Posterior cingulate gyrus (tissue), 11 donors: ENCODE measurements at regions not wholly inside any gene's neighbourhood (a gene's known extent, or its start where the extent isn't known, plus 50 kb on each side); places are given as distances from the start of the nearest gene placed in this dataset.
"Not testable (repeated sequence)": the region's sequence is repeated elsewhere in the genome, so short reads cannot be mapped to it uniquely, and the experiment has no call there.

ENCODE experiments used
- DNase-seq, 10 donors: peaks; one replicate each; pipeline versions ENCODE4 v3.0.0 to v3.0.0-alpha.2; 2020 to 2021; ENCODE audit warnings: mixed read lengths in 3 of 10
- intact Hi-C: fragments of 100-400 bp; cut with DNase I; formaldehyde crosslinking; loops from one replicate; pipeline ENCODE4 v1.15.1; 2023

DNA sequence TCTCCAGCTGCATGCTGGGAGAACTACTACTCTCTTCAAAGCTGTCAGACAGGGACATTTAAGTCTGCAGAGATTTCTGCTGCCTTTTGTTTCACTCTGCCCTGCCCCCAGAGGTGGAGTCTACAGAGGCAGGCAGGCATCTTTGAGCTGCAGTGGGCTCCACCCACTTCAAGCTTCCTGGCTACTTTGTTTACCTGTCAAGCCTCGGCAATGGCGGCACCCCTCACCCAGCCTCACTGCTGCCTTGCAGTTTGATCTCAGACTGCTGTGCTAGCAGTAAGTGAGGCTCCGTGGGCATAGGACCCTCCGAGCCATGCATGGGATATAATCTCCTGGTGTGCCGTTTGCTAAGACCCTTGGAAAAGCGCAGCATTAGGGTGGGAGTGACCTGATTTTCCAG lies 61.7 kb downstream of the DMRTA1 start:
- peak in 1 of 10 donors; percentile 39 for DNase-seq
- intact Hi-C loops, result not testable (repeated sequence)

DNA sequence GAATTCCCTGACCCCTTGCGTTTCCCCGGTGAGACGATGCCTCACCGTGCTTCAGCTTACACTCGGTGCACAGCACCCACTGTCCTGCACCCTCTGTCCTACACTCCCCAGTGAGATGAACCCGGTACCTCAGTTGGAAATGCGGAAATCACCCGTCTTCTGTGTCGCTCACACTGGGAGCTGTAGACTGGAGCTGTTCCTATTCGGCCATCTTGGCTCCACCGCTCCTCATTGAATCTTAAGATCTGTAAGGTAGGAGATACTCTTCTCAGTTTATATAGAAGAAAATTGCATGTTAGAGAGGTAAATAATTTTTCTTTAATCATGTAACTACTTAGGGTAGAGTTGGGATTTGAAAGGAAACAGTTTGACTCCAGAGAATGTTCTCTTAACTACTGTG lies 62.2 kb downstream of the DMRTA1 start:
- intact Hi-C loops, result no loop called here
- DNase-seq, result peak in 1 of 10 donors; percentile 43

DNA sequence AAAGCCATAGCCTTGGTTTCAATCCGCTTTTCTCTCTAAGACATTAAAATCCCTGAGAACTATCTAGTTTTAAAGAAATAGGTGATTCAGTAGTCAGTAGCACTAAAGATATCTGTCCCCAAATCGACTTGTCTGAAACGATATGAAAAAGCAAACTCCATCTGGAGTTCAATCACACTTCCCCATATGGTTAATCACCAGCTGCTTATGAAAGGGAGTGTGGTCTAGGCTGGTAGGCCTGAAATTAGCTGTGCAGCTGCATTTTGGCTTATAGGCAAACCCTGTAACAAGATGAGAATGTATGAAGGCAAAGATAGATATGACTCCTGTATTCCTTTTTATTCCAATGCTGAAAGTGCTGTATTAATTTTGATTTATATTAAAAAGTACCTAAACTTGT lies 65.9 kb downstream of the DMRTA1 start:
- intact Hi-C loops, result no loop called here
- peak in 1 of 10 donors; percentile 10 for DNase-seq

DNA sequence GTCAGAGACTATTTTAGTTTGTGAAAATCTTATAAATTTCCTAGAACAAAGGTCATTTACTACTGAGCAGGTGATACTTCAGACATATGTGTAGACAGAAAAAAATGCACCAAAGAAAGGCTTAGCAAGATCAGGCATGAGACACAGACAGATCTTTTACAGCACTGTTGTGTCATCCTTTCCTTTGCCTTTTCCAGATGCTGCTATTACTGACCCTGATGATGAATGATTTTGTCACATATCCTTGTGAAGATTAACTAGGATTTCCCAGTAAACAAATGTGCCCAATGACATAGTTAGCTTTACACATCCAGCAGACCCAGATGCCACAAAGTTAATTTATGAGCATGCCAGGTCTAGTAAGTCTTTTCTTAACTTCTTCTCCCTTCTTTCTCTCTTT lies 68.2 kb downstream of the DMRTA1 start:
- intact Hi-C loops, result no loop called here
- DNase-seq, result no peak

DNA sequence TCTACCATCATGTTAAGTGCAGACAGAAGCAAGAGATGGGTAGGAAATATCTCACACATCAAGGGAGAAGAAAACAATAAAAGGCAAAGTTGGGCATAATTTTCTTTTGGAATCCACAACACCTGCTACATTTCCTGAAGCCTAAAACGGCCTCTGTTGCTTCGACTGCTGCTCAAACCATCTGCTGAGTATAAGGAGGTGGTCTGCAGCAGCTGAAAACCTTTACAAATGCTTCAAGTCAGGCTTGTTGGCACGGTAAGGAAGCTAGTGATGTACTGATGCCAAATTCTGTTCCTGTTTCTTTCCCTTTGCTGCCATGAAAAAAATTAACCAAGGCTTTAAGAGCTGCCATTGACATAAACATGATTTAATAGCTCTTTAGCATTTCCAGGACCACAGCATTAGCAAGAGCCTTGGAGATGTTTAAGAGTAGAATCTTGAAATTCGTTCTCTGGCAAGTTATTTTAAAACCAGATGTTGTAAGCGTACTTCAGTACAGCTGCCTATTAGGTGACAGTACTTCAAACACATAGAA lies 75.6 kb downstream of the DMRTA1 start:
- intact Hi-C loops, result no loop called here
- DNase-seq, result no peak

DNA sequence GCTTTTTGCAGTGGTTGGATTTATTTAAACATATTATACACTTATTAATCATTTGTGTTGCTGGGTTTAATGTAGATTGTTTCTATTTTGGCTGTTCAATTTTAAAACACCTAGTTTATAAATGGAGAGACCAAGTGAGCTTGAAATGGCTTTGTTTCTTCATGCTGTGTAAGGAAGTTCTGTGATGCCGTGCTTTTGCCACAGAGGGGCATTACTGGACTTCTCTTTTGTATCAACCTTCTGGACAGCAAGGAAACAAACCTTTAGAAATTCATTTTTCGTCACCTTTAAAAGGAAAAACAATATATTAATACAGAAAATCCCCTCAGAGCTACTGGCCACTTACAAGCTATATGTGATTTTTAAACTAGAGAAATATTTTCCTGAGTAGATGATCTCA lies 81.9 kb downstream of the DMRTA1 start:
- intact Hi-C loops, result no loop called here
- DNase-seq, result peak in 2 of 10 donors; percentile 29 to 57

DNA sequence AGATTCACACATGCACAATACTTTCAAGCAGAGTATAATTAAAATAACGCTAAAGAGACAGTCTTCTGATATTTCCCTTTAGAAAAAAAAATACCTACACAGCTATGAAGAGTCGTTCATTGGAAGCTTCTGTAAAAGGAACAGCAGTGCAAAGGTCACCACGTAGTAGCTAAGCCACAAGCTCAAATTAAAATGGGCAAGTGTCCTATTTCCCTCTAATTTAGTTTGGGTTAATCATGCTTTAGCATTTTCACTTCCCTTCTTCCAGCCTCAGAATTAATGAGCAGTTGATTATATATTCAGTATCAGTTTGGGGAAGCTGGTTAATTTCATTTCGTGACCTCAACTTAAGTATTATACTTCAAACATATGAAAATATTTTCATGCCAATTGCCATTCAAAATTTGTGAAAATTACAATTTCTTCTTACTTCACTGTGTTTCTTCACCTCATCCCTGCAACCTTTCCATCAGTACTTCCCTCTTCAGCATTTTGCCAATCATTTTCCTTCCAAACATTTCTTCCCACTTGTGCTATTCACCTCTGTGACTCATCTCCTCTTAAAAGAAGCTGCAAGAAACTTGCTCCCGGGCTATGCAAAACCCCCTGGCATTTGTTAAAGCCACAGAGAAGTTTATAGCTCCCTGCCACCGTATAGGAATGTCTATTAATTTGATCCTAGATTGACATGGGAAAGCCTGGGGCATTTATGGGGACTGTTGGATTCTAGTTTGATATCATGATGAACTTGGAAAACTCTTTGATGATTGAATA lies 83.0 kb downstream of the DMRTA1 start:
- DNase-seq, result no peak
- intact Hi-C loops, result no loop called here

DNA sequence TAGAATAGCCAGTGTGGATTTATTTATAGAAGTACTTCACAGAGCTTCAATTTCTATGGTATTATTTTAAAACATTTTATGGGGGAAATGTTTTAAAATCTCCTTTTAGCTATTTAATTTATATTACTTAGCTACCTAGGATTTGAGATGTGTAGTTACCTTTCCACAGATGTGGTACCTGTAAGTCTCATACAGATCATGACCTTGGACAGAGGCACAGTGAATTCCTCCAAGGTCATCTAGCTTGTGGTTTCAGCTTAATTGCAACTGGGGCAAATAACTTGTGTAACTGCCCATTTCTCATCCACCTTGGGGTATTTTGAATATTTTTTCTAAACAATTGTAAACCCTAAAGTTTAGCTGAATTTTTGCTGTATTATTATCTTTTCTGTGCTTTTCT lies 89.2 kb downstream of the DMRTA1 start:
- no peak for DNase-seq
- intact Hi-C loops, result no loop called here

DNA sequence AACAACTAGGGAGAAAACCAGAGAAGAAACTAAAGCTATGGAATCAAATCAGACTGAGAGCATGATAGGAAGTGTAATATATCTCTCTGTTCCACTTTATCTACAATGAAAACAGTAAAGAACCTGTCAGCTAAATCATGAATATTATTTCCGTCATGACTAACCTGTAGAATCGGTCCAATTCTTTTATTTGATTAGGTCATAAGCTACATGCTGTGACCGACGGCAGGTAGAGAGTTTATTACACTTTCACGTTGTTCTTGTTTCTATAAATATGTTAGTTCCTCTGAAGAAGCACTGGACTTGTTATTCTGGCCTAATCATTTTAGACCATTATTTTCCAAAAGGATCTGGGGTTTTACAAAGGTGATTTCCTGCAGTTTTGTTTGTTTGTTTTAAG lies 91.1 kb downstream of the DMRTA1 start:
- DNase-seq, result no peak
- intact Hi-C loops, result no loop called here

DNA sequence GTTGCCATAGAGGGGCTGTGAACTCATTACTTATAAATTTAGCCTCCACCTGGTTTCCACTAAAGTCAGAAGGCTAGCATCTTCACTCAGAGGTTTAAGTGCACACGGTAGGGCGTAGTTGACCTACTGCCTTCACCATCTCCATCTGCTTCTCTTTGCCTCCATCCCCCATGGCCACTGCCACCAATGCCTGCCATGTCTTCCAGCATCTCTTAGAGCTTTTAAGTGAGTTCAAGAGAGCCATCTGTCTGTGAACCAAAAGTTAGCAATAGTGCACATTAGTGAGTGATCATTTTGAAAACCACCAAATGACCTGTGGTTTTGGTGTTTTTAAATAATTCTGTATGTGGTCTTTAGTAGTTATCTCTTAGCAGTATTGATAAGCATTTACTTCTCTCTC lies 102.0 kb downstream of the DMRTA1 start:
- intact Hi-C loops, result no loop called here
- DNase-seq, result no peak

DNA sequence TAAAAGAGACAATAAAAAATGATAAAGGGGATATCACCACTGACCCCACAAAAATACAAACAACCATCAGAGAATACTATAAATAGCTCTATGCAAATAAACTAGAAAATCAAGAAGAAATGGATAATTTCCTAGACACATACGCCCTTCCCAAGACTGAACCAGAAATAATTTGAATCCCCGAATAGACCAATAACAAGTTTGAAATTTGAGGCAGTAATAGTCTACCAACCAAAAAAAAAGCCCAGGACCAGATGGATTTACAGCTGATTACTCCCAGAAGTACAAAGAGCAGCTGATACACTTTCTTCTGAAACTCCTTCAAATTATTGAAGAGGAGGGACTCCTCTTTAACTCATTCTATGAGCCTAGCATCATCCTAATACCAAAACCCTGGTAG lies 128.1 kb downstream of the DMRTA1 start:
- no peak for DNase-seq
- intact Hi-C loops, result no loop called here

DNA sequence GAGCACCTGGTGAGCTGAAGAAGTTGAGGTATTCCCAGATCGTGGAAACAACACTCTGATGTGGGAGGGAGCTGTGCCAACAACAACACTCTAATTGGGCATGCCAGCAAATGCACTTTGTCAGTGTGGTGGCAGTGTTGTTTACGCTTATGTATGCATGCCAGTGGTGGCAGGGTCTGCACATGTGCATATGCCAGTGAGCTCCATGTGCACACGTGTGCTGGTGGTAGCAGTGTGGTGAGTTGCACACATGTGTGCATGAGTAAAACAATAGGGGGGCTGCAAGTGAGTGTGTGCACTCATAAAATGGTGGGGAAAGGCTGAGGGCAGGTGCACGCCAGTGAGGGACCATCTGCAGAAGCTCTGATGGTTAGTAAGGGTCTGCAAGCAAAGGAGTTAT lies 134.2 kb downstream of the DMRTA1 start:
- intact Hi-C loops, result no loop called here
- no peak for DNase-seq

DNA sequence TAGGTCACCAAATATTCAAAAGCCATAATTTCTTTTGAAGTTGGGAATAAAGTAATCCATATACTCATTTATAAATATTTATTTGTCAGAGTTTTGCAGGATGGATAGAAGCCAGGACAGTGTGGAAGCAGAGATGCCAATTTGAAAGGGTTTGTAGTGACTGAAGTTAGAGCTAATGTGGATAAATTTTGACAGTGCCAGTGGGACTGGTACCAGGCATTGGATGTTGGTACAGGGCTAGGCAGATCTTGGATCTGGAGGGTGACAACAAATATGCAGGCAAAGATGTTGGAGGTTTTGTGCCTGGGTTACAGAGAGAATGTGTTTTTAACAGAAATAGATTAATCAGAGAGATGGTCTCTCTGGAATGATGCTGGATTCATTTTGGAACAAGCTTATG lies 135.6 kb downstream of the DMRTA1 start:
- intact Hi-C loops, result no loop called here
- no peak for DNase-seq

DNA sequence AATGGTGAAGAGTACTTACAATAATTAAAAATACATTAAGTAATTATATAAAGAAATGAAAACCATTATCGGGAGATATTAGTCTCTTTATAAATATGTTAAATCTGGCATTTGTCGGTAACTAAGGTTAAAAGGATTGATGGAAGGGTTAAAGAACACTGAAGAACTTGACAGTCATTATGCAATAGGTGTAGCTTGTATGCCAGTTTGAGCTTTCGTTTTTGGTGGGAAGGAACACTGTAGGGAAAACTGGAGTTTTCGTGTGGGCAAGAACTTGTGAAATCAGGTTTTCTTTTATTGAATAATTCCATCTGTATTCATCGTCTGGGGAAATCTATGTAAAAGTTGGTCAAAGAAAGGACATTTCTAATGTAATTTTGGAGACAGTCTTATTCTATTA lies 142.3 kb downstream of the DMRTA1 start:
- intact Hi-C loops, result no loop called here
- no peak for DNase-seq

DNA sequence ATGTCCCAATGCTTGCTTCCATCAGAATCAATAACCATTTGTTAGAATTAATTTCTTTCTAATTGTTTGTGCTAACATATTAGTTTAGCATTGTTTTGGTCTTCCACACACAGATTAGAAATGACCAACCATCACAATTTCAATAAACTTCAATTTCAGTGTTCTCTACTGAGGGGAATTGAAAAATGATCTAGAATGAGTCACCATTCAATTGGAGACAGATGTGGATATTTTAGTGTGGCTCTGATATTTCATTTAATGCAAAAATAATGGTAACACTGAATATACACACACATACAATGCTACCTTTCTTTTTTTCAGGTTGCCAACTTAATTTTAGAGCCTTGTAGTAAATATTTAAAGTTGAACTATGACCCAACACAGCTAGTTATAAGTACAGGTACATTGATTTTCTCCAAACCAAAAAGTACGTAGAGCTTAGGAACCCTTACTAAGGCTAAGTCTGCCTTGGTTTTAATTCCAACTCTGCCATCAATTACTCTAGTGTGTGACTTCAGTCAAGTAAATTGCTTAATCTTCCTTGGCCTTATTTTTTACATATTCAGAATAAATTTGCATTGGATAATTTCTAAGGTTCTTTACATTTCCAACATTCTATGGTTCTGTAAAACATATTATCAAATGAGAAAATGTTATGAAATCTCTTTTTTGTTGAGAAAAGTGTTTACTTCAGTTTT lies 143.9 kb downstream of the DMRTA1 start:
- no peak for DNase-seq
- intact Hi-C loops, result no loop called here

DNA sequence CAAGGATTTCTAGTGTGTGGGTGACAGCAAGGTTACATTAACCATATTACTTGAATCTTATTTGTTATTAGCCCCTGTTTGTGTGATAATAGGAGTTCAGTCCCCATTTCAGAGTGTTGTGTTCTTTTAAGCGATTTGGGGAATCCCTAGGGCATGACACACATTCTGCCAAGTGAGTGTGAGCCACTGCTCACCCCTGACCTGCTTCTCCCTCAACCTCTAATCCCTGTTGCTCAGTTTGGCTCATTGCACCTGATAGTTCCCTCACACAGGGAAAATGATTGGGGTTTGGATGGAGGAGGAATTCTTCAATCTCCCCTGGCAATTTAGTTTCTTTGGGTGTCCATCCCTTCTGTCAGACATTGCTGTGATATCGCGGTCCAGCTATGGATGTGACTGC lies 149.2 kb downstream of the DMRTA1 start:
- intact Hi-C loops, result no loop called here
- no peak for DNase-seq

DNA sequence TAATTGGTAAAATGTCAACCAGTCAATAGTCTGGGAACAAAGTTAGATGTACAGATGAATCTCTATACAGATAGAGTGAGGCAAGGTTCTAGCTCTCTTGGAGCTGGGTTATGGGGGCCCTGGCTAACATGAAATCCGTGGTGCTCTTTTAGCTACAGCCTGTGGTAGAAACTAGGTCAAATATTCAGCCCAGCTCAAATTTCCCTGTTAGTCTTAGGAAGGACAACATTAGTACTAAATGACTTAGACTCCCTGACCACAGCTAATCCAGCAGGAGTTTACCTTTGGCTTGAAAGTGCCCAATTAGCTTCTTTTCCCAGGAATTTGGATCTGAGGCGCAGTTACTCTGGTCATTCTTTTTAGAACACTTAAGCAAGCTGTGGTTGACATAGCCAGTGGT lies 170.5 kb downstream of the DMRTA1 start:
- intact Hi-C loops, result no loop called here
- DNase-seq, result no peak

DNA sequence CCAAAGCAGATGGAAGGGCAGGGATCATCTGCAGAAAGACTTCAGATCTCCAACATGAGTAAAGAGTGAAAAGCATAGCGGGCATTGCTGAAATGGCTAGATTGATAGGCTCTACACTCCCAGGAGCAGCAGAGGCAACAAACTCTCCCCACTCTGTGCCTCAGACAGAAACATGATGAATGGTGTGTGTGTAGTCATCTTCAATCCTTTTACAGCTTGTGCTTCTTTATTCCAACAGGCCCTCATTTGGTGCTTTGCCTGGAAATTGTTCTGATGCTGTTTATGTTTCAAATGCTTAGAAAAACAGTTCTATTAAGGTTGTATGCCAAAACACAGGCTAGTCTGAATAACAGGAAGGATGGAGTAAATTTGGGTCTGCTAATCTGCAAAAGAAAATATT lies 176.2 kb downstream of the DMRTA1 start:
- no peak for DNase-seq
- intact Hi-C loops, result no loop called here

DNA sequence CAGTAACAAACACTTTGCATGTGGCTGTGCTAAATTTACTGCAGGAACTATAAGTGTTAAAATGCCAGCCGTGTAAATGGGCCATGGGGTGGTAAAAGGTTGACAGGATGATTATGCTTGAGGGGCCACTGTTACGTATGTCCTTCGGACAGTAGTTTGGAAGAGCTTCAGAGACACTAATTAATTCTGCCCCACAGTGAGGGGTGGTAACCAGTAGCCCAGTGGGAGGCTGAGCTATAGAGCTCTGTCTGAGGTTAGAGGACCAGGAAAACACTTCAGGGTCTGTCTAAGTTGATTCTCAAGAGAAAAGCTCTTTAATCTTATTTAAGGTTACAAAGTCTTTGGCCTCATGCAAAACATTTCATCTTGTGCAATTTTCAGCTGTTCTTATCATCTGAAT lies 176.6 kb downstream of the DMRTA1 start:
- intact Hi-C loops, result no loop called here

DNA sequence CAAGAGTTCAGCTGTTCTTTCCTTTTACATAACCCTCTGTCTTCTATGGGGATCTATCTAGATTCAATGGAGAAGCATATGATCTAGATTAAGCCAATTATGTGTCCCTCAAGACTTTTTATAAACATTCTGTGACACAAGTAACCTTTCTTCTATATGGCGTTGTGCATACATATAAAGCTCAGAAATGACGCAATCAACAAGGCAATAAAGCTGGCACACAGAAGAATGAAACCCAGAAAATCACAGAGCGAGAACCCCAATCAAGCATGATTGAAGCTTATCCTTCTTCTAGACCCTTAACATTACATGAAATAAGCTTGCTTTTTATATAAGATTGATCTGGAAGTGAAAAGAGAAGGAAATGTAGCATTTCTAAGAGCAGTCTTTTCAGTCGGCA lies 178.9 kb downstream of the DMRTA1 start:
- no peak for DNase-seq
- intact Hi-C loops, result no loop called here

More for the DNA sequence above, 176.6 kb downstream of the DMRTA1 start:
- DNase-seq, result no peak

DNA sequence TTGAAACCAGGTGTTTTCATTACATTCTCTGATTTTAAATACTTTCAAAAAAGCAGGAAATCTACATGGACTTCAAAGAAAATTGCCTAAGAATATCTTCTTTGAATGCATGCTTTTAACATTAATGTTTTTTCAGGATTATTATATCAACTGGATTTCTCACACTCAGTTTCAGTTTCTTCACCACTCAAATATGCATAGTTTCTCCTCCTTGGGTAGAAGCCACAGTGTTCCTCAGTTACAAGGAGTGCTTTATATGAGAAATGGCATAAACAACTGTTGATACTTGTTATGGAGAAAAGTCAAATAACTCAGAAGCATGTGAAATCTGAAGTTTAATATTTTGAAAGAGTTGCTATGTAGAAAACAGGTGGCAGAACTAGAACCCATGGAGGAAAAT lies 196.9 kb downstream of the DMRTA1 start:
- no peak for DNase-seq
- intact Hi-C loops, result no loop called here

DNA sequence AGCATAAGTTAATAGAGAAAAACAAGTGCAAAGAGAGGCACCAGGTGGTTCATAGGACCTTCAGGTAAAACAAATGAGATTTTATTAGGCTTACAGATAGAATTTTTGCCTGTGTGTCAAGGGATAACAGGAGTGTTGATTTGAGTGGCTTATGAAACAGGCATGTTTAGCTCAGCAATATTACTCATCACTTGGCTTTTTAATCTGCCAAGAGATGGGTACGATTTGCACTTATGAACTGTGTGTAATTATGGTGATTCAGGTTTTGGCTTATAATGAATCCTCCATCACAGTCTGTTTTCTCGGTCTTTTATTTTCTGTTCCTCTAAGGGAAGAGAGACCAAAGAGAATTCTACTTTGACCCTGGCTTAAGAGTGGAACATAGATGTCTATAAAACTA lies 199.3 kb downstream of the DMRTA1 start:
- intact Hi-C loops, result no loop called here
- no peak for DNase-seq
